SH-SY5Y (cell line): ENCODE measurements at regions not wholly inside any gene's neighbourhood (a gene's known extent, or its start where the extent isn't known, plus 50 kb on each side); places are given as distances from the start of the nearest gene placed in this dataset.

Experiments
- GATA2 ChIP-seq: IDR thresholded peaks from 2 replicates; pipeline ENCODE4 v1.6.1; 2011; ENCODE audit warnings: mild to moderate bottlenecking, low read depth, low read length
- GATA3 ChIP-seq: IDR thresholded peaks from 2 replicates; pipeline ENCODE4 v1.6.1; 2011; ENCODE audit warnings: low read depth, mild to moderate bottlenecking, low read length, moderate library complexity

- no peak for TF ChIP-seq GATA2
- no peak for TF ChIP-seq GATA3
Measured at GRCh38 chr18:11498821-11499220, 110.6 kb upstream of the SLC35G4 start.
